ENCODE measurements at regions not wholly inside any gene's neighbourhood (a gene's known extent, or its start where the extent isn't known, plus 50 kb on each side); places are given as distances from the start of the nearest gene placed in this dataset.
A peak's percentile ranks its signal among the peaks of the same experiment; 100 is the strongest.
"Not testable (repeated sequence)": the region's sequence is repeated elsewhere in the genome, so short reads cannot be mapped to it uniquely, and the experiment has no call there.

DNA sequence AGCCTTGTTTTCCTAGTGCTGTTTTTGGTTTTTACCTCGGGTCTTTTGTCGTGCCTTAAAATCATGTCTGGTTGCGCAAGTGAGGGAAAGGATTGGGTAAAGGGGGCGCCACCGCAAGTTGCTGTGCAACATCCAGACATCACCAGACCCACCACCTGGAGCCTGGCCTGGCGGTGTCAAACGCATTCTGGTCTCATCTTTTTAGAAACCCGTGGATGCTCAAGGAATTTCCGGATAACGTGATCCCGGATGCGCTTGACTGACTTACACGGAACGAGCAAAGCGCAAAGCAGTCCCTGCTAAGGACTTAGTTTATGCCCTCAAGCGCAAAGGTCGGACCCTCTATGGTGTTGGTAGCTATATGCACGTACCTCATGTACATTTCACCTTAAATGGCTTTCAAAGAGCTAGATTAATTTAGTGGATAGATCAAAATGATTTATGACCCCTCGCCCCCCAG lies 105.2 kb downstream of the OR2B2 start:
- Histone ChIP-seq H3K27me3 (ENCODE audit: low read depth) (peaks cover 14% of the 10 kb centered on the region), H3K27ac (peak overlapping the region; percentile 89), H3K4me3 (peak overlapping the region; percentile 61), H3K9me3 (no peaks in the 10 kb centered on the region), H3K36me3 (no peaks in the 10 kb centered on the region), H3K4me1 (peaks cover 19% of the 10 kb centered on the region)
- no peak for DNase-seq
- no peak for ATAC-seq
- TF ChIP-seq, protein P1, sequence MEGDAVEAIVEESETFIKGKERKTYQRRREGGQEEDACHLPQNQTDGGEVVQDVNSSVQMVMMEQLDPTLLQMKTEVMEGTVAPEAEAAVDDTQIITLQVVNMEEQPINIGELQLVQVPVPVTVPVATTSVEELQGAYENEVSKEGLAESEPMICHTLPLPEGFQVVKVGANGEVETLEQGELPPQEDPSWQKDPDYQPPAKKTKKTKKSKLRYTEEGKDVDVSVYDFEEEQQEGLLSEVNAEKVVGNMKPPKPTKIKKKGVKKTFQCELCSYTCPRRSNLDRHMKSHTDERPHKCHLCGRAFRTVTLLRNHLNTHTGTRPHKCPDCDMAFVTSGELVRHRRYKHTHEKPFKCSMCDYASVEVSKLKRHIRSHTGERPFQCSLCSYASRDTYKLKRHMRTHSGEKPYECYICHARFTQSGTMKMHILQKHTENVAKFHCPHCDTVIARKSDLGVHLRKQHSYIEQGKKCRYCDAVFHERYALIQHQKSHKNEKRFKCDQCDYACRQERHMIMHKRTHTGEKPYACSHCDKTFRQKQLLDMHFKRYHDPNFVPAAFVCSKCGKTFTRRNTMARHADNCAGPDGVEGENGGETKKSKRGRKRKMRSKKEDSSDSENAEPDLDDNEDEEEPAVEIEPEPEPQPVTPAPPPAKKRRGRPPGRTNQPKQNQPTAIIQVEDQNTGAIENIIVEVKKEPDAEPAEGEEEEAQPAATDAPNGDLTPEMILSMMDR (IDR thresholded peaks at IDR 0.05): no peak
- intact Hi-C loops (cut with DNase I): no loop called here

GRCh38 chr6:27805347-27805746 lies 106.8 kb downstream of the OR2B2 start:
- Histone ChIP-seq H3K36me3 (no peaks in the 10 kb centered on the region), H3K9me3 (no peaks in the 10 kb centered on the region), H3K27ac (no peak overlapping the region), H3K27me3 (ENCODE audit: low read depth) (peaks cover 14% of the 10 kb centered on the region), H3K4me1 (peaks cover 8% of the 10 kb centered on the region), H3K4me3 (no peak overlapping the region)
- intact Hi-C loops (cut with DNase I): no loop called here
- ATAC-seq (no peak), DNase-seq (no peak)
- TF ChIP-seq, protein P1 (IDR thresholded peaks at IDR 0.05): no peak

GRCh38 chr6:27804851-27805250 lies 107.3 kb downstream of the OR2B2 start:
- TF ChIP-seq, protein P1 (IDR thresholded peaks at IDR 0.05): no peak
- no peak for DNase-seq
- H3K4me1 ChIP-seq: peaks cover 8% of the 10 kb centered on the region
- intact Hi-C loops (cut with DNase I): no loop called here
- no peak overlapping the region for H3K4me3 ChIP-seq
- H3K27me3 ChIP-seq (ENCODE audit: low read depth): peaks cover 14% of the 10 kb centered on the region
- H3K36me3 ChIP-seq: no peaks in the 10 kb centered on the region
- no peak for ATAC-seq
- no peak overlapping the region for H3K27ac ChIP-seq
- H3K9me3 ChIP-seq: no peaks in the 10 kb centered on the region

- no peaks in the 10 kb centered on the region for H3K36me3 ChIP-seq
- TF ChIP-seq, protein P1 (IDR thresholded peaks at IDR 0.05): no peak
- H3K4me1 ChIP-seq: no peaks in the 10 kb centered on the region
- H3K9me3 ChIP-seq: no peaks in the 10 kb centered on the region
- intact Hi-C loops (cut with DNase I): no loop called here
- no peak overlapping the region for H3K4me3 ChIP-seq
- H3K27ac ChIP-seq: no peak overlapping the region
- DNase-seq (no peak), ATAC-seq (no peak)
- no peaks in the 10 kb centered on the region for H3K27me3 ChIP-seq (ENCODE audit: low read depth)
Measured at GRCh38 chr6:27800731-27801373, 111.3 kb downstream of the OR2B2 start.

DNA sequence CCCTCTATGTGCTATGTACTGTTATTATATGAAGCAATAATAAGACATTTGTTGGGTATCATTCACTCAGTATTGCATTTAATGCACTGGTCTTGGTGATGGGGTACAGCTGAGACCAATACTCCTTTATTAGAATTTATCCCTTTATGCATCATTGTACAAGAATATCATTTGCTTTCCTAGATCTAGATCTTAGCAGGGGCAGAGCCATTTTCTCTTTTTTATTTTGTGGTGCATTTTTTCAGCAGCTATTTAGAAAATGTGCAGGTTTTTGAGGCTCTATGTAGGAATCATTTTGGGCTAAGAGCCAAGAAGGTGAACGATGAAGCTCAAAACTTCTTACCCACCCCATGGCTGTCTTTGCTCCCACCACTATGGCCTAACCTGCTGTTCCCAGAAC lies 114.2 kb downstream of the OR2B2 start:
- TF ChIP-seq, protein P1 (IDR thresholded peaks at IDR 0.05): no peak
- Histone ChIP-seq H3K4me3 (no peak overlapping the region), H3K36me3 (no peaks in the 10 kb centered on the region), H3K27ac (no peak overlapping the region), H3K9me3 (no peaks in the 10 kb centered on the region), H3K4me1 (peaks cover 2% of the 10 kb centered on the region), H3K27me3 (ENCODE audit: low read depth) (no peaks in the 10 kb centered on the region)
- intact Hi-C loops (cut with DNase I): no loop called here
- ATAC-seq (no peak), DNase-seq (no peak)

GRCh38 chr6:27796736-27797481 lies 115.3 kb downstream of the OR2B2 start:
- H3K27me3 ChIP-seq (ENCODE audit: low read depth); H3K9me3 ChIP-seq; intact Hi-C loops (cut with DNase I); H3K36me3 ChIP-seq; H3K4me3 ChIP-seq; ATAC-seq; H3K27ac ChIP-seq; DNase-seq: not testable (repeated sequence)
- H3K4me1 ChIP-seq: peaks cover 13% of the 10 kb centered on the region
